Thymus (tissue), 11 donors: ENCODE measurements at regions not wholly inside any gene's neighbourhood (a gene's known extent, or its start where the extent isn't known, plus 50 kb on each side); places are given as distances from the start of the nearest gene placed in this dataset.
"Not testable (repeated sequence)": the region's sequence is repeated elsewhere in the genome, so short reads cannot be mapped to it uniquely, and the experiment has no call there.

ENCODE experiments used
- DNase-seq, 9 donors: peaks; one replicate each; pipeline ENCODE4 v3.0.0-alpha.2; 2013; ENCODE audit warnings: low spot score in 9 of 9, low read depth in 6 of 9, missing footprints in 1 of 9
- H3K27ac ChIP-seq, 2 donors: one replicate each; pipeline ENCODE4 v1.5.1; 2013; ENCODE audit warnings: control low read depth in 1 of 2, low read depth in 1 of 2, low read length in 1 of 2, mild to moderate bottlenecking in 1 of 2, moderate library complexity in 1 of 2
- H3K27me3 ChIP-seq, 2 donors: one replicate each; pipeline ENCODE4 v1.5.1; 2013; ENCODE audit warnings: low read length in 1 of 2; ENCODE audit not compliant: control insufficient read depth in 2 of 2, insufficient read depth in 1 of 2
- H3K36me3 ChIP-seq, 2 donors: one replicate each; pipeline ENCODE4 v1.5.1; 2013; ENCODE audit warnings: low read length in 1 of 2, mild to moderate bottlenecking in 1 of 2, moderate library complexity in 1 of 2; ENCODE audit not compliant: control insufficient read depth in 2 of 2, insufficient read depth in 2 of 2
- H3K4me1 ChIP-seq, 2 donors: one replicate each; pipeline ENCODE4 v1.5.1; 2013; ENCODE audit warnings: low read length in 2 of 2; ENCODE audit not compliant: control insufficient read depth in 2 of 2, insufficient read depth in 2 of 2
- H3K4me3 ChIP-seq, 2 donors: one replicate each; pipeline ENCODE4 v1.5.1; 2013; ENCODE audit warnings: low read length in 2 of 2, control low read depth in 1 of 2, mild to moderate bottlenecking in 1 of 2
- H3K9me3 ChIP-seq, 2 donors: one replicate each; pipeline ENCODE4 v1.5.1; 2013; ENCODE audit warnings: low read length in 1 of 2, mild to moderate bottlenecking in 1 of 2; ENCODE audit not compliant: control insufficient read depth in 2 of 2, insufficient read depth in 1 of 2
- WGBS: extraction: QIAGEN DNeasy Blood & Tissue Kit; methylation state at CpG from one replicate; pipeline ENCODE4 v1.1.7; 2013; 5-methylcytosine and 5-hydroxymethylcytosine counted together
- donor health status: healthy.

DNA sequence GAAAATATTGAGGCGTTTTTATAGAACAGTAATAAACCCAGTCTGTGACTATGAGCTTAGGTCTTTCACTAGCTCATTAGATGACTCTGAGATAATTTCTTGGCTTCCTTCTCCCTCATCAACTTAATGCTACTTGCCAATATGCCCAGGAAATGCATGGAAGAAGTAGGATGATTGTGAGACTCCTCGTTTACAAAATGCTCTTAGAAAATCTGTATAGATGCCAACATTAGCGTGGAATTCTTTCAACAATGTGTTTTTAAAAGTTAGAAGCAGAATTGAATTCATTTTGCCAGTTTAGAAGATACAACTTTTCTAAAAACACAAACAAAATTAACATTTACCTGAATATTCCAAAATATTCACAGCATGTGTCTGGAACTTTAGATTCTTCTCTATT, 424.6 kb downstream of the BTG1 start:
- no peak overlapping the region for H3K4me3 ChIP-seq
- no peaks in the 10 kb centered on the region for H3K36me3 ChIP-seq
- DNase-seq, result no peak
- H3K4me1 ChIP-seq, result no peaks in the 10 kb centered on the region
- H3K27ac ChIP-seq, result no peak overlapping the region
- 93% methylated on average over 3 of the region's 3 CpGs for WGBS
- no peaks in the 10 kb centered on the region for H3K9me3 ChIP-seq
- H3K27me3 ChIP-seq, result no peaks in the 10 kb centered on the region

DNA sequence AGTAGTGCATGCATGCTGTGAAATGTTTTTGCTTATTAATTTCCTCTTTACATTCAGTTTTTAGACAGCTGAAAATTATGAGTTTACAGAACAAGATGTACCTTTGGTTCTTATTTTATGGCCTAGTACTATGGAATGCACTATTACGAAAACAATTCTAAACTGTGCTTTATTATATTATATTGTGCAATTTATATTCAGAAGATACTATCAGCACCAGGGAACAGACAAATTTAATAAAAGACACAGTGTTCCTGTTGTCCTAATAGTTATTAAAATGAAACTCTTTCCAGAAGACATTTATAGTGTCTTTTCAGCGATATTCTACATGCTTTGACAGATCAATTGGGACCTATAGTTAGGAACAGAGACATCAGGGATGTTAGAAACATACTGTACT, 427.3 kb downstream of the BTG1 start:
- H3K36me3 ChIP-seq, result no peaks in the 10 kb centered on the region
- no peak for DNase-seq
- H3K4me1 ChIP-seq, result no peaks in the 10 kb centered on the region
- H3K9me3 ChIP-seq, result no peaks in the 10 kb centered on the region
- H3K27me3 ChIP-seq, result no peaks in the 10 kb centered on the region
- H3K27ac ChIP-seq, result no peak overlapping the region
- no peak overlapping the region for H3K4me3 ChIP-seq
- 97% methylated on average over 2 of the region's 2 CpGs for WGBS

DNA sequence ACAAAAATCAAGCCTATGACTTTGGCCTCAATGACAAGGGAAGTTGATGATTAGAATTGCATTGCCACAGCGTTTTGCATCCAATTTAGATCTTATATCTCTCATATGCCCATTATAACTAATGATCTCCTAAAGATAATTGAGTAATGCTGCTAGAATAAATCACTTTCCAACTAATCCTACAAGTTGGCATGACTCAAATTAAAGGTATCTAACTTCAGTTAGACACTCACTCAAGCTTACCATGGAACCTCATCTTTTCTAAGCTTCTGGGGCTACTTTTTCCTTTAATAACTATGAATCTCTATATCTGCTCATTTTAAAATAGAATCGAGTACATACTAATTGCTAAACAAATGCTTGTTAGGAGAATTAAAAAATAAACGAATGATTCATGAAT, 427.8 kb downstream of the BTG1 start:
- H3K4me3 ChIP-seq, result no peak overlapping the region
- WGBS, result 91% methylated on average over 3 of the region's 3 CpGs
- DNase-seq, result no peak
- H3K36me3 ChIP-seq, result no peaks in the 10 kb centered on the region
- H3K27me3 ChIP-seq, result no peaks in the 10 kb centered on the region
- H3K4me1 ChIP-seq, result no peaks in the 10 kb centered on the region
- no peak overlapping the region for H3K27ac ChIP-seq
- H3K9me3 ChIP-seq, result no peaks in the 10 kb centered on the region

GRCh38 chr12:91711925-91712324, 433.7 kb downstream of the BTG1 start:
- H3K27me3 ChIP-seq, H3K27ac ChIP-seq, H3K4me3 ChIP-seq, H3K36me3 ChIP-seq, H3K4me1 ChIP-seq, H3K9me3 ChIP-seq, DNase-seq: not testable (repeated sequence)
- 97% methylated on average over 2 of the region's 2 CpGs for WGBS

DNA sequence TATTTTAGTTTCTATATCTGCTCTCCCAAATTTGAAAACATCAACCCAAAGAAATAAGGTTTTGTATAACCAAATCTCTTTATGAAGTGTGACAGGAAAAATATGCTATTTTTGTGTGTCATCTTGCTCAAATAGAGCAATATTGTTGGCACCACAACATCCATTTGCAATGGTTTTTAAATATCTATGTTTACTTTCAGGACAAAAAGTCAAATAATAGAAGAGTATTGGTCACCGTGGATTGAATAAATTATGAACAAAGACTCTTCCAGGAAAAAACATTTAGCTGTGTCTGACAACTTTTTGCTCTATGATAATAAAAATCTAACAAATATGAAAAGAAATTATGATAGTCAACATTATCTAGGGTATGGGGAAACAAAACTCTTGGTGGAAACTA, 439.2 kb downstream of the BTG1 start:
- no peak for DNase-seq
- Histone ChIP-seq H3K36me3 (no peaks in the 10 kb centered on the region), H3K27ac (no peak overlapping the region), H3K4me3 (no peak overlapping the region), H3K4me1 (no peaks in the 10 kb centered on the region), H3K27me3 (no peaks in the 10 kb centered on the region), H3K9me3 (no peaks in the 10 kb centered on the region)
- 96% methylated on average over 1 of the region's 1 CpG for WGBS

DNA sequence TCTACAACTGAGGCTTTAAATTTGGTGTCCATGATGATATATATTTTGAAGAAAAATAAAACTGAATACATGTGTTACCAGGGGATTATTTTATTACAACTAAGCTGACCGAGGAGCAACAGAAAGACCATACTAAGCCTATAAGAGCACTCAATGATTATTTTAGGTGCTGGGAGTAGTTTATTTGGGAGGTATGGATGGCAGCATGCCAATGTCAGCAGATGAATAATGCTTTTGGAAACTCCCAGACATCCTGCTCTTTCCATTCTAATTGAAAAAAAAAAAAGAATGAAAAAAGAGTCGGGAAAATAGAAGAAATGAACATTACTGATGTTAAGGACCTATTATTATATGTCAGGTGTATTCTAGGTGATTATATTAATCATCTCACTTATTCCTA, 441.2 kb downstream of the BTG1 start:
- 96% methylated on average over 2 of the region's 2 CpGs for WGBS
- DNase-seq, result no peak

GRCh38 chr12:91703491-91704283, 442.0 kb downstream of the BTG1 start:
- Histone ChIP-seq H3K9me3 (no peaks in the 10 kb centered on the region), H3K4me3 (no peak overlapping the region), H3K27me3 (no peaks in the 10 kb centered on the region), H3K4me1 (no peaks in the 10 kb centered on the region), H3K36me3 (no peaks in the 10 kb centered on the region), H3K27ac (no peak overlapping the region)
- DNase-seq, result no peak
- WGBS, result 96% methylated on average over 2 of the region's 2 CpGs

More for the DNA sequence above, 441.2 kb downstream of the BTG1 start:
- Histone ChIP-seq H3K36me3 (no peaks in the 10 kb centered on the region), H3K27ac (no peak overlapping the region), H3K4me3 (no peak overlapping the region), H3K27me3 (no peaks in the 10 kb centered on the region), H3K4me1 (no peaks in the 10 kb centered on the region), H3K9me3 (no peaks in the 10 kb centered on the region)

DNA sequence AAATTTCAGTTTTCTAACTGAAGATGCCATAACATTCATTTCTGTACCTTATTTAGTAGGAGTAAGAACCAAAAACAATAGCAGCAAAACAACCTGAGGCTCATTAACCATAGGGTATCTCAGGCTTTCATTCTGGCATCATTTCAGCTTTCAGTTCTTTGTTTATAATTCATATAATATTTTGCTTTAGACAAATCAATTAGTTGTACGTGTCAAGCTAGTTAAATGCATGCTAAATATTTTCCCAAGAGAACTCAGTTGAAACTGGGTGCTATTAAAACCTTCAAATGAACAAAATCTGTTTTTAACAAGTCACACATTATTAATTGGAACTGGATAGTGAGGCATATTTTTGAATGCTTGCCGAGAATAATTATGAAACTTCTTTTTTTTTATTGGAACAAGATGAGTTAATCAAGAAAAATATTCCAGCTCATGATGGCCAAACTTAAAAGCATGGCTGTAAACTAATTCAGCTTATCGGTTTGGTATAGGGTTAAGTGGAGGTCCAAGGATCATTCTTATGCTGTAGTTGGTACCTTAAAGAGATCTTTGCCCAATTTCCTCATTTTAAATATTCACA, 442.7 kb downstream of the BTG1 start:
- Histone ChIP-seq H3K27me3 (no peaks in the 10 kb centered on the region), H3K36me3 (no peaks in the 10 kb centered on the region), H3K9me3 (no peaks in the 10 kb centered on the region), H3K4me3 (no peak overlapping the region), H3K4me1 (no peaks in the 10 kb centered on the region), H3K27ac (no peak overlapping the region)
- DNase-seq, result no peak
- WGBS, result 95% methylated on average over 3 of the region's 3 CpGs

- no peak overlapping the region for H3K27ac ChIP-seq
- no peak overlapping the region for H3K4me3 ChIP-seq
- no peaks in the 10 kb centered on the region for H3K4me1 ChIP-seq
- no peaks in the 10 kb centered on the region for H3K36me3 ChIP-seq
- no peaks in the 10 kb centered on the region for H3K27me3 ChIP-seq
- H3K9me3 ChIP-seq, result no peaks in the 10 kb centered on the region
- DNase-seq, result no peak
- WGBS, result 97% methylated on average over 1 of the region's 1 CpG
Observed at GRCh38 chr12:91695964-91696363, 449.7 kb downstream of the BTG1 start.
